GM12873 (cell line): ENCODE measurements at regions not wholly inside any gene's neighbourhood (a gene's known extent, or its start where the extent isn't known, plus 50 kb on each side); places are given as distances from the start of the nearest gene placed in this dataset.

Source experiments
- TF ChIP-seq, protein P1 (sequence below): IDR thresholded peaks from 2 replicates; pipeline ENCODE4 v1.5.1; 2012; ENCODE audit warnings: low read depth, mild to moderate bottlenecking, moderate library complexity, low read length, control low read depth; ENCODE audit not compliant: insufficient read depth; ENCODE audit errors: missing control alignments

- TF ChIP-seq, protein P1, sequence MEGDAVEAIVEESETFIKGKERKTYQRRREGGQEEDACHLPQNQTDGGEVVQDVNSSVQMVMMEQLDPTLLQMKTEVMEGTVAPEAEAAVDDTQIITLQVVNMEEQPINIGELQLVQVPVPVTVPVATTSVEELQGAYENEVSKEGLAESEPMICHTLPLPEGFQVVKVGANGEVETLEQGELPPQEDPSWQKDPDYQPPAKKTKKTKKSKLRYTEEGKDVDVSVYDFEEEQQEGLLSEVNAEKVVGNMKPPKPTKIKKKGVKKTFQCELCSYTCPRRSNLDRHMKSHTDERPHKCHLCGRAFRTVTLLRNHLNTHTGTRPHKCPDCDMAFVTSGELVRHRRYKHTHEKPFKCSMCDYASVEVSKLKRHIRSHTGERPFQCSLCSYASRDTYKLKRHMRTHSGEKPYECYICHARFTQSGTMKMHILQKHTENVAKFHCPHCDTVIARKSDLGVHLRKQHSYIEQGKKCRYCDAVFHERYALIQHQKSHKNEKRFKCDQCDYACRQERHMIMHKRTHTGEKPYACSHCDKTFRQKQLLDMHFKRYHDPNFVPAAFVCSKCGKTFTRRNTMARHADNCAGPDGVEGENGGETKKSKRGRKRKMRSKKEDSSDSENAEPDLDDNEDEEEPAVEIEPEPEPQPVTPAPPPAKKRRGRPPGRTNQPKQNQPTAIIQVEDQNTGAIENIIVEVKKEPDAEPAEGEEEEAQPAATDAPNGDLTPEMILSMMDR: no peak
These were observed 56.0 kb upstream of the CTTNBP2 start for GRCh38 chr7:117929237-117929636.

DNA sequence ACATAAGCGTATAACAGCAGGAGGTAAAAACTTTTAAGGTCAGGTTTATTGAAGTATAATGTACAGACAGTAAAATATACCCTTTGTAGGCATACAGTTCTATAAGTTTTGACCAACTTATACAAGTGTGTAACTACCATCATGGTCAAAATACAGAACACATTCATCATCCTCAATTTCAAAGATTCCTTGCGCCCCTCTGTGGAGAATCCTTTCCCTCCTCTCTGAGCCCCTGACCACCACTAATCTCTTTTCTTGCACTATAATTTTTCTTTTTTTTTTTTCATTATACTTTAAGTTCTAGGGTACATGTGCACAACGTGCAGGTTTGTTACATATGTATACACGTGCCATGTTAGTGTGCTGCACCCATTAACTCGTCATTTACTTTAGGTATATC, 58.1 kb upstream of the CTTNBP2 start:
- TF ChIP-seq, protein P1: no peak

- TF ChIP-seq, protein P1: no peak
These were observed 64.0 kb upstream of the CTTNBP2 start for GRCh38 chr7:117937049-117937752.

DNA sequence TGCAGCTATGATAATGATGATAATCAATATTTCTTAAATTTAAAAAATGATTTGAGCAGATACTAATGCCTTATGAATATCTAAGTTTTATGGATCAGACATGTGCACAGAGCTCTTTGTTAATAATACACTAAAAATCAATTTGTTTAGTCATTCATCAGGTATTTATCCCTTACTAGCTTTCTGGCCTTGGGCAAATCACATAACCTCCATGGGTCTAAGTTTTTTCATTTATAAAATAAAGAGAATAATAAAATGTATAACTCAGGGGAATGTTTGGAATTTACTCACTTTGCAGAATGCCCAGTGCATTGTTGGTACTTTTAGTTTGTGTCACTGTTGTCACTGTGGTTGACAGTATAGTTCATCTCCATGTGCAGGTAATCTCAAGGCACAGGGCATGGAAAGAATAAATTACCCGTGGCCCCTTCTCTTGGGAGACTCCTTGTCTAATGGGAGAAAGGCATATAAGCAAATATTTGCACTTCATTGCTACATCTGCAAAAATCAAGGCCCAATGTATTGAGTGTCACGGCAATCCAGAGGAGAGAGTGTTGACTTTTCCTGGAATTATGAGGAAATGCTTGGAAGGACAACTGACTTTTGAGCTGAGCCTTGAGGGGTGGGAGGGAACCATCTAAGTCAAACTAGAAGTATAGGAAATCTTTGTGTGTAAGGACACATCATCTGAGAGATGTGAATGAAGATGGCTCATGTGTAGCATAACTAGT, 64.7 kb upstream of the CTTNBP2 start:
- TF ChIP-seq, protein P1: no peak

GRCh38 chr7:117941138-117941810, 68.0 kb upstream of the CTTNBP2 start:
- TF ChIP-seq, protein P1: no peak

- TF ChIP-seq, protein P1: no peak
These were observed 69.5 kb upstream of the CTTNBP2 start for GRCh38 chr7:117942780-117943179.

- TF ChIP-seq, protein P1: no peak
These were observed 71.6 kb upstream of the CTTNBP2 start for GRCh38 chr7:117944886-117945285.
